ENCODE measurements at regions not wholly inside any gene's neighbourhood (a gene's known extent, or its start where the extent isn't known, plus 50 kb on each side); places are given as distances from the start of the nearest gene placed in this dataset.
A peak's percentile ranks its signal among the peaks of the same experiment; 100 is the strongest.
"Not testable (repeated sequence)": the region's sequence is repeated elsewhere in the genome, so short reads cannot be mapped to it uniquely, and the experiment has no call there.

DNA sequence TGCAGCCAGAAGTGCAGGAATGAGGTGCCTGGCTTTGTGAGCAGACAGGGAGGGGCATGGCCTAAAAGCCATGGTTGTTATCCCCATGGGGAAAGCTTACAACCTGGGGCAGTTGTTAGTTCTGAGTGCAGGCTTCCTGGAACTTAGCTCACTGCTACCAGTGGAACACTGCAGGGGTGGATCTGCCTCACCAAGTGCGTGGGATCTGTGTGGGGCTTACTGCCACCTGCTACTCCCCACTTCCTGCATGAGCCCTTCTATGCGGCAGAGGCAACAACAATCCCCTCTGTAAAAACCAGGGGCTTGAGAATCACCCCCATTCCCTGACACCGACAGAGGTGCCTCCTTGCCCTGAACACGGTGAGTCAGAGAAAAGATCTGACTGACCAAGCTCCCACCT lies 174.6 kb downstream of the SPIN4 start:
- DNase-seq, result not testable (repeated sequence)

DNA sequence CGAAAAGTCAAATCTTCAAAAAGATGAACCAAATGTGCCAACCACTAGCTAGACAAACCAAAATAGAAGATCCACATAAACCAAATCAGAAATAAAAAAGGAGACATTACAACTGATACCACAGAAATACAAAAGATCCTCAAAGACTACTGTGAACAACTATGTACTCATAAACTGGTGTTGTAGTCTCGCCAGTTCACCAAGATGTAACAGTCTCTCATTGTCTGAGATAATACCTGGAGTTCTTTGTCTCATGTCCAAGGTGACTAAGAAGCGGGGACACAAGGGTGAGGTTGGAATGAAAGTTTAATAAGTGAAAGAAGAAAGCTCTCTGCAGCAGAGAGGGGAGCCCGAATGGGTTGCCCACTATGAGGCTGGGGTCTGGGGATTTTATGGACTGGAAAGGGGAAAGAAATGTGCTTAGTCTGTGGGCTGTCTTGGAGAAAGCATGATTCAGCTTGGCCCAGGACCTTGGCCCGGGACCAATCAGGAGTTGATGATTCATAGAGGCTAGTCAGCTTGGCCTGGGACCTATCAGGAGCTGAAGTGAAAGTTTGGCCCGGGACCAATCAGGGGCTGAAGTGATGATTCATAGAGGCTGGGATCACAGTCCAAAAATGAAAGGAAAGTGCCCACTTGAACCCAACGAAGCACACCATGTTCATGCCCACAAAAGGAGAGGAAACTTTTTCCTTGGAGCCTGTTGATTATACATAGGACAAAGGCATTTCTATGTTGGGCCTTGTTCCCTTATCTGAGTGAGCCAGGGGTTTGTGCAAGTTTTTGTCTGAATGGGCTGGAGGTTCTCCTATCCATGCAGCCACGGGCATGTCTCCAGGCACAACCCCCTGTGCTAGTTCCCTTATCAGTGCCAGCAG lies 177.1 kb downstream of the SPIN4 start:
- DNase-seq, result not testable (repeated sequence)

DNA sequence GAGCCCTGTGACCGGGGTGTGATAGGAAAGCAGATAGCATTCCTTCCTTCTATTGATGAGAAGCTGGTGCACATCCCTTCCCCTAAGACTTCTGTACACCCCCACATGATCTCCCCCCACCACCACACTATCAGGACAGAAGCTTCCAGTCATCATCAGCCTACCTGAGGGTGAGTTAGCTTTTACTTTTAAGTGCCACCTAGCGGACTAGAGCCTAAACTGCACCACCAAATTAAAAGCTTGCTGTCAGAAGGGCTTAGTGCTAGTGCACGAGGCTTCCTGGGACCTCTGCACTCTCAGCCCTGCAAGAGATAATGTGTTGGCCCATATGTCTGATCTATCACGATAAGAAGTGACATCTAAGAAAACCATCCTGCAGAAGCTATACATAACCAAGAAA lies 181.7 kb downstream of the SPIN4 start:
- not testable (repeated sequence) for DNase-seq

DNA sequence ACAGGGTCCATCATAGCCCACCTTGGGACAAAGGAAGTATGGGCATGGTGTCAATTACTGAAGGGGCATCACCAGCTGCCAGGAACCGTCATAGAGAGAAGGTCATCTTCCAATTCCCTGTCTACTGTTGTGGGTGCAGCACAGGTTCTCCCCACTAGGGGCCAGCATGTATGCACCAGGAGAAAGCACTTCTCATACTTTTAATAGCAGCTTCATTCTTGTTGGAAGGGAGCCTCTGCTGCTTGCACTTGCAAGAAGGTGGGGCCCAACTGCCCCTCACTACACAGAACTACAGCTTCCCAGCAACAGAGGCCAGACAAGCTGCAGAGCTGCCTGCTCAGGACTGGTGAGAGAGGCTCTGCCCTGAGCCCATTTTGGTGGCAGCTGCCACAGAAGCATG lies 182.2 kb downstream of the SPIN4 start:
- DNase-seq, result not testable (repeated sequence)

DNA sequence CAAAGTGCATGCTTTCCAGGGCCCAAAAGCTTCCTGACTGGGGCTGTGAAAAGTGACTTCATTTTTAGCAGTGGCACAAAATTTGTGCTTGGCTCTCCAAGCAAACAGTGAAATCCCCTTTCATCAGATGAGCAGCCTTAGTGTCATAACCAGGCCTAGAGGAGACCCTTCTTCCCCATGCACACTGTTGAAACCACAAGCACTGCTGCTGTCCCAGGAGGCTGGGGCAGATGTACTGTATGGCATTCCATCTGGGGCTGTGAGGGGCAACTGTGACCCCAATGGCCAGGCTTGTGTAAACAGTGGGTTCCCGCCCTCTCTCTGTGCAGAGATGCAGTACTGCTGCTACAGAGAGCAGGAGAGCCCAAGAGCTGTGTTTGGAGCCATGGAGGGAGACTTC lies 184.1 kb downstream of the SPIN4 start:
- DNase-seq, result not testable (repeated sequence)

DNA sequence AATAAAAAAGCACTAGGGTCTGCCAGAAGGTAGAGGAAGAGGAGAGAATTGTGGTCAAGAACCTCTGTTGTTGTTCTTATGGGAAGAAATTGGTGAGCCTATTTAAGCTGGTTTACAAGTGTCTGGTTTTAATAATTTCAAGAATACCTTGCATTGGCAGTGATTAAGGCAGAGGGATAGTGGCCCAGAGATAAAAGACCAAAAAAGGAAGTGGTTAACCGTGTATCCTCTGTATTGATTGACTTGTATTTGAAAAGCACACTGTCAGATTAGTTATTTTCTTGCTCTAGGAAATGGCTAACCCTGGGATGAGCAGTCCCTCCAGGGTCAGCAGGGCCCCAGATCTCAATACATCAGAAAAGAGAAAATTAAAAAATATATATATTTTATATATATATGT lies 190.1 kb downstream of the SPIN4 start:
- not testable (repeated sequence) for DNase-seq

DNA sequence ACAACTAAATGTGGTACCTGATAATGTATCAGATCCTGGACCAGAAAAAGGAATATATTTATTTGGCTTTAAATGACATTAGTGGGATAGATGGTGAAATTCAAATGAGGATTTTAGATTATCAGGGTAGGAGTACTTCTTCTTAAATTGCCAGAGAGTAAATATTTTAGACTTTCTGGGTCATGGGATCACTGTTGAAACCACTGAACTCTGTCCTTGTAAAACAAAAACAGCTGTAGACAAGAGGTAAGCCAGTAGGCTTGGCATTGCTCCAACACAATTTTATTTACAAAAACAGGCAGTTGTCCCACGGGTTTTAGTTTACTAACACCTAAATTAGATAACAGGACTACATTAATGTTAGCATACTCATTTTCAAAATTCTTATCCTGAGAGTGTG lies 190.8 kb downstream of the SPIN4 start:
- not testable (repeated sequence) for DNase-seq

DNA sequence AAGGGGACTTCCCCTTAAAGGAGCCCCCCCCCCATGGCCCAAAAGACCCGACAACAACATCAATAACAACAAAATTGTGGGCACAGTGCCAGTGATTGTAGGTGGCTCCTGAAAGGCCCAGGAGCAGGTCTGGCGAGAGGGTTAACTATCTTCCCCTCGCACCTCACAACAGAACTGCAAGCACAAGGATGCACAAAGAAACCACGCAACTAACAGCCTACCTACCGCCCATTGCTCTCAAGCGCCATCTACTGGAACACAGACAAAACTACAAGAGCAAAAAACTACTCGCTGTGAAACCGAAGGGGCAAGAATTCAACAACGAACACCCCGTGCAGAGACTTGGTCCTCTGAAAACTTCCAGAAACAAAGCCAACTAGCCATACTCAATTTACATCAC lies 205.6 kb downstream of the SPIN4 start:
- DNase-seq, result not testable (repeated sequence)

DNA sequence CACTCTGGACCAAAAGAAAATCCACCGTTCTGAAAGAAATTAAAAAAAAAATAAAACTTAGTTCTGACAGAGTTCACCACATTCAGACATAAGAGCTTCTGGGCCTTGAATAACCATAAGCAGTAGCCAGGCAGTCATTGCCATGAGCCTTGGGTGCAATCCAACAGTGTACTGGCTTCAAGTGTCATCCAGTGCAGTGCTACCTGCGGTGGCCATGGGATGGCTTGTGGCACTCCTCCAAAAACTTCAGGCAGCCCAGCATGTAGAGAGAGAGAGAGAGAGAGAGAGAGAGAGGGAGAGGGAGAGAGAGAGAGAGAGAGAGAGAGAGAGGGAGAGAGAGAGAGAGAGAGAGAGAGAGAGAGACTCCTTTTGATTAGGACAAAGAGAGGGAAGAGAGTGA lies 208.5 kb downstream of the SPIN4 start:
- not testable (repeated sequence) for DNase-seq

- not testable (repeated sequence) for DNase-seq
Measured at GRCh38 chrX:63135859-63136258, 215.3 kb downstream of the SPIN4 start.

DNA sequence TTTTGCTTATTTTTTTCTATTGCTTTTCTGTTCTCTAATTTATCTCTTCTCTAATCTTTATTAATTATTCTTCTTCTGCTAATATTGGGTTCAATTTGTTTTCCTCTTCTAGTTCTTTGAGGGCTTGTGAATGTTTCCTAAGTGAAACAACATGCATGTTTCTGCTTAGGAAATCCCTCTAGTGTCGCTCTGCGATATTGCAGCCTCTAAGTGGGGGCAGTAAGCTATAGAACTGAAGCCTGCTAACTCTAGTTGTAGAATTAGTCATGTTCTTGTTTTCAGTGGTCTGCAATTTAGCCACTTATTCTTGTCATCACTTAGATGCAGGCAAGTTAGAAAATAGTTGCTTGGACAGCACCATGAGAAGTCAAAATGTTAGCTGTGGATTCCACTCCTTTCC lies 222.6 kb downstream of the SPIN4 start:
- DNase-seq, result peak; percentile 43 to 44

DNA sequence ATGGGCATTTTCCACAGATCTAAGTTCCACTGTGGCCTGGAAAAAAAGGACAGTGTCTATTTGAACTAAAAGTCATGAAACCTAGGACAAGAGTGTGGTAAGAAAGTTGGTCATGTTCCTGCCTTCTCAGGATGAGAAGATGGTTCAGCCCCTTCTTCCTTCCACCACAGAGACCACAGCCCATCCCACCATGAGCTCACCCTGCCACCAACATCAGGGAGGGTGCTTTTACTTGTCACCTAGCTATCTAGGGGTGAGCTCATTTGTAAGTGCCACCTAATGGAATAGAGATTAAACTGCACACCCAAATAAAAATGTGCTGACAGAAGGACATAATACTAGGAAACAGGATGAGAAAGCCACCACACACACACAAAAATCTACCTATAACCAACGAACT lies 235.9 kb downstream of the SPIN4 start:
- no peak for DNase-seq

DNA sequence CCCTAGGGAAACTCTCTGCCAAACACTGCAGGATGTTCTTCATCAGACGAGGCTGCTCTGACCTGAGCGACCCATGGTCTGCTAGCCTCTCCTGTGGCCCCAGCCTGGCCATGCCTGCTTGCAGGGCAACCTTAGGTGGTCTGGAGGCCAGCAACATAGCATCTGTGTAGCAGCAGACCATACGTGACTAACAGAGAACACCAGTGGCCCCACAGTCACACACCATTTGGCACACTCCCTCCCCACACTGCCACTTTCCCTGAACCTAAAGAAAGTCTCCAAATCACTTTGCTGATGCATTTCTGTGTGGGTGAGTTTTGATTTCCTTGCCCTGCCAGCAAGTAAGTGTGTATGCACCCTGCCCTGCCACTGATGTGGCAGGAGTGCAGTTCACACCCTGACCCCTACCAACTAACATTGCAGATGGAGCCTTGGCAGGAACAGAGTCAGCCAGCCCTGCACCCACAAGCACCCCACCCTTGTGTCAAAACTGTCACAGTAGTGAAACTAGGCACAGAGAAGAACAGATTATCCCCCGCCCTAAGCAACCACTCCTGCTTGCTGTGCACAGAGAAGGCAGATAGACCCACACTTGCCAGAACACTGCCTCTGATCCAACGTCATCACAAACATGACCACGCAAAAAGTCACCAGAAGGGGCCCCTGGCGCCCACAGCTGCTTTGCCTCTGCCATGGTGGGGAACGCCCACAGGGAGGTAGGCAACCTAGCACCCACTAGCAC lies 249.1 kb downstream of the SPIN4 start:
- DNase-seq, result no peak

DNA sequence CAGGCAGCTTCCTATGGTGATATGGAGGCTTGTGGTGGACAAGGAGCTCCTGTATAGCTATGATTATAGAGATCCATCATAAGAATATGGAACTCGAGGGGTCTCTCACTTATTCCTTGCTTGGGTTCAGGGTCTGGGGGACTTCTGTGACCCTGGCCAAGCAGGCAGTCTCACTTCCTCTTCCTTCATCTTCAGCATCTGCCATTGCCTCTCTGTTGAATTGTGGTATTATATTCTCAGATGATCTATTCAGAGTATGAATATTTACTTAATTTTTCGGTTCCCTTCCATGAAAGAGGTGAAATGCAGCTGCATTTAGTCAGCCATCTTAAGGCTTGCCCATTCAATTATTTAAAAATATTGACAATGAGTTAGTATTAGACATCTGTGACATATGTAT lies 292.9 kb downstream of the SPIN4 start:
- DNase-seq, result no peak

DNA sequence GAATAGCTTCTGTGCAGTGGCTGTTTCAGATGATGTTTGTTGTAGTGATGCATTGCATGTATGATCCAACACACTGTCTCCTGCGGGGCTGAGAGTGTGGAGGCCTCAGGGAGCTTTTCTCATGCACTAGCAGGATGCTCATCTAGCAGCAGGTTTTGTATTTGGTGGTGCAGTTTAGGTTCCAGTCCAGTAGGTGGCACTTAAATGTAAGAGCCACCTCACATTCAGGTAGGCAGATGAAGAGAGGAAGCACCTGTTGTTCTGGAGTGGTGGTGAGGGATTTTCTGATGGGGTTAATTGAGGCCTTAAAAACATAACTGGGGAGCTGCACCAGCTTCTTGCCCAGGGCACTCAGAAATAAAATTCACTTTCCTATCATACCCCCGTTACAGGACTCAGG lies 300.9 kb downstream of the SPIN4 start:
- no peak for DNase-seq

DNA sequence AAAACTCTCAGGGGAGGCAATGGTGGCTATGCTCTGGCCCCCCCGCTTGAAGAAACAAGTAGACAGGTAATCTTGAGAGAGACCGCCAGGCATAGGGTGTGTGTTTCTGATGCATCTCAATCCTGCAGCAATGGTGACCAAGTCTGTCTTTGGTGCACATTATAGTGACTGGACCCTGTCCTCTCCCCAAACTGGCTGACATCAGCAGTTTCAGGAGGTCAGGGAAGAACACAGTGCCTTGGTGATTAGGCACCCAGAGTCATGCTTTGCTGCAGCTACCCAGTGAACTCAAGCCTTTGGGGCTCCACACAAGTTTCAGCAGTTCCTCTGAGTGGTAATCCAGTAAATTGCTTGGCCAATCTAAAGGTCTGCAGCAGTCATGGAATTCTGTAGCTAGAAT lies 318.3 kb downstream of the SPIN4 start:
- DNase-seq, result no peak

GRCh38 chrX:63013549-63013948 lies 337.6 kb downstream of the SPIN4 start:
- no peak for DNase-seq

- DNase-seq, result no peak
Measured at GRCh38 chrX:63012574-63012973, 338.6 kb downstream of the SPIN4 start.

- DNase-seq, result not testable (repeated sequence)
Measured at GRCh38 chrX:63000196-63000595, 350.9 kb downstream of the SPIN4 start.

Measured in activated T-cell treated with anti-CD3 and anti-CD28 coated beads, Interleukin-2, amount 50 U/mL, for 48 hours (primary cell).